ENCODE measurements at regions not wholly inside any gene's neighbourhood (a gene's known extent, or its start where the extent isn't known, plus 50 kb on each side); places are given as distances from the start of the nearest gene placed in this dataset.

- no peak for TF ChIP-seq CTCF (IDR thresholded peaks at IDR 0.05)
- no peak for TF ChIP-seq POLR2A (IDR thresholded peaks at IDR 0.05)
Measured at GRCh38 chr20:63132715-63133471, 83.0 kb downstream of the YTHDF1 start.
